Panc1 (cell line): ENCODE measurements at regions not wholly inside any gene's neighbourhood (a gene's known extent, or its start where the extent isn't known, plus 50 kb on each side); places are given as distances from the start of the nearest gene placed in this dataset.

Source experiments
- ATAC-seq: fragments of 200-7000 bp; cut with Tn5 transposase; 2 replicates; pipeline ENCODE4 v1.9.1; 2020; ENCODE audit warnings: mild to moderate bottlenecking, moderate library complexity
- BruUV-seq: library from RNA; stranded (reverse); fragments of 400-500 nt; replicated peaks from 2 replicates; lab custom pipeline; 2021; lab: Mats Ljungman, UMichigan
- CTCF ChIA-PET: fragments of 300-600 bp; sonication (Branson Sonifier 250); formaldehyde crosslinking; loops from one replicate; lab custom pipeline; 2022; ENCODE audit warnings: antibody characterized with exemption; lab: Charles Lee
- POLR2A ChIA-PET: fragments of 300-600 bp; sonication (Branson Sonifier 250); formaldehyde crosslinking; loops from one replicate; lab custom pipeline; 2022; ENCODE audit warnings: antibody characterized with exemption; lab: Charles Lee
- DNase-seq: peaks from one replicate; pipeline ENCODE4 v3.0.0-alpha.2; 2010; ENCODE audit warnings: low read depth, low spot score
- H3K27ac ChIP-seq: 2 replicates; pipeline ENCODE4 v1.5.1; 2011; ENCODE audit warnings: mild to moderate bottlenecking, low read length, inconsistent platforms
- H3K27me3 ChIP-seq: fragments of 200-500 bp; sonication (Bioruptor generic); 2 replicates; pipeline ENCODE4 v1.6.0; 2014; ENCODE audit warnings: low read length, inconsistent platforms; ENCODE audit not compliant: control insufficient read depth, insufficient read depth
- H3K36me3 ChIP-seq: fragments of 200-500 bp; sonication (Bioruptor generic); 2 replicates; pipeline ENCODE4 v1.5.1; 2014; ENCODE audit warnings: inconsistent platforms, mild to moderate bottlenecking, low read length, moderate library complexity; ENCODE audit not compliant: control insufficient read depth, insufficient read depth
- H3K4me1 ChIP-seq: 2 replicates; pipeline ENCODE4 v1.5.1; 2011; ENCODE audit warnings: inconsistent platforms, mild to moderate bottlenecking, low read length, moderate library complexity; ENCODE audit not compliant: control insufficient read depth, insufficient read depth
- H3K4me3 ChIP-seq, 2 experiments: 2 replicates each; pipeline ENCODE4 v1.5.1; 2011 to 2012; ENCODE audit warnings: low read depth in 2 of 2, low read length in 2 of 2, mild to moderate bottlenecking in 2 of 2, inconsistent platforms in 1 of 2, moderate library complexity in 1 of 2
- H3K9me3 ChIP-seq: fragments of 200-500 bp; sonication (Bioruptor generic); 2 replicates; pipeline ENCODE4 v1.5.1; 2014; ENCODE audit warnings: low read depth, mild to moderate bottlenecking, inconsistent platforms, low read length, moderate library complexity; ENCODE audit not compliant: control insufficient read depth, insufficient read depth
- CTCF ChIP-seq: fragments of 450-650 bp; IDR thresholded peaks from 2 replicates; pipeline ENCODE4 v1.5.1; 2017; ENCODE audit warnings: mild to moderate bottlenecking
- POLR2AphosphoS5 ChIP-seq: IDR thresholded peaks from 2 replicates; pipeline ENCODE4 v1.6.1; 2012; ENCODE audit warnings: mild to moderate bottlenecking, low read depth, low read length, moderate library complexity
- REST ChIP-seq, 2 experiments: IDR thresholded peaks; 2 replicates each; pipeline ENCODE4 v1.6.1; 2011 to 2012; ENCODE audit warnings: low read depth in 2 of 2, control low read depth in 1 of 2, low read length in 1 of 2, mild to moderate bottlenecking in 1 of 2, moderate library complexity in 1 of 2; ENCODE audit not compliant: insufficient read depth in 1 of 2
- SIN3A ChIP-seq: IDR thresholded peaks from 2 replicates; pipeline ENCODE4 v1.6.1; 2012; ENCODE audit warnings: low read depth, mild to moderate bottlenecking, low read length, moderate library complexity, borderline replicate concordance; ENCODE audit not compliant: insufficient read depth
- TCF7L2 ChIP-seq: IDR thresholded peaks from 2 replicates; pipeline ENCODE4 v1.6.1; 2011; ENCODE audit warnings: mild to moderate bottlenecking, low read depth, low read length, inconsistent platforms
- in situ Hi-C: cut with HindIII; loops from 2 replicates; pipeline ENCODE4 v1.10.0; 2016; ENCODE audit warnings: low sequenced_read_pairs, low pct_unique_long_range_greater_than_20kb
- intact Hi-C: fragments of 100-400 bp; cut with micrococcal nuclease; formaldehyde crosslinking; loops from one replicate; pipeline ENCODE4 v1.10.0; 2022; ENCODE audit not compliant: unreplicated experiment

- Histone ChIP-seq H3K36me3 (no peaks in the 10 kb centered on the region), H3K27me3 (no peaks in the 10 kb centered on the region), H3K4me3 (no peak overlapping the region), H3K27ac (no peak overlapping the region), H3K4me1 (no peaks in the 10 kb centered on the region), H3K9me3 (no peaks in the 10 kb centered on the region)
- ATAC-seq (no peak), DNase-seq (no peak)
- BruUV-seq, result no TSS peak
- ChIA-PET POLR2A (no interaction called here), CTCF (no interaction called here)
- in situ Hi-C loops, result no loop called here
- no peak for TF ChIP-seq TCF7L2
- no peak for TF ChIP-seq SIN3A
- TF ChIP-seq CTCF, result no peak
- no peak for TF ChIP-seq REST (IDR thresholded peaks at IDR 0.05; ENCODE audit: insufficient read depth in 1 of 2, low read depth in 2 of 2, low read length in 1 of 2)
- TF ChIP-seq POLR2AphosphoS5, result no peak
- intact Hi-C loops, result no loop called here
Observed at GRCh38 chr1:58258082-58258481, 288.4 kb downstream of the OMA1 start.

- no TSS peak for BruUV-seq
- POLR2A ChIA-PET, result no interaction called here
Observed at GRCh38 chr1:58257003-58257402, 289.5 kb downstream of the OMA1 start.

More at GRCh38 chr1:58257003-58257402, 289.5 kb downstream of the OMA1 start:
- CTCF ChIA-PET, result no interaction called here
- no peak for ATAC-seq
- no peak for DNase-seq
- no peak overlapping the region for H3K4me3 ChIP-seq
- in situ Hi-C loops (no loop called here), intact Hi-C loops (no loop called here)
- no peaks in the 10 kb centered on the region for H3K36me3 ChIP-seq
- no peaks in the 10 kb centered on the region for H3K9me3 ChIP-seq
- no peaks in the 10 kb centered on the region for H3K4me1 ChIP-seq
- no peak overlapping the region for H3K27ac ChIP-seq
- H3K27me3 ChIP-seq, result no peaks in the 10 kb centered on the region
- TF ChIP-seq POLR2AphosphoS5, result no peak
- TF ChIP-seq CTCF, result no peak
- TF ChIP-seq SIN3A, result no peak
- no peak for TF ChIP-seq TCF7L2
- no peak for TF ChIP-seq REST (IDR thresholded peaks at IDR 0.05; ENCODE audit: insufficient read depth in 1 of 2, low read depth in 2 of 2, low read length in 1 of 2)
